NB4 (cell line): ENCODE measurements at regions not wholly inside any gene's neighbourhood (a gene's known extent, or its start where the extent isn't known, plus 50 kb on each side); places are given as distances from the start of the nearest gene placed in this dataset.

ENCODE experiments used
- CTCF ChIP-seq: IDR thresholded peaks from one replicate; pipeline ENCODE4 v1.5.1; 2012; ENCODE audit warnings: low read depth, low read length
- MYC ChIP-seq: IDR thresholded peaks from 2 replicates; pipeline ENCODE4 v1.6.1; 2011; ENCODE audit warnings: low read depth, low read length
- POLR2A ChIP-seq: IDR thresholded peaks from 2 replicates; pipeline ENCODE4 v1.6.1; 2011; ENCODE audit warnings: mild to moderate bottlenecking; ENCODE audit not compliant: insufficient read length; ENCODE audit errors: extremely low read depth

- TF ChIP-seq CTCF (no peak), MYC (no peak), POLR2A (no peak)
Measured at GRCh38 chr6:9195322-9195721, 760.0 kb upstream of the SLC35B3 start.
